Smooth muscle cell (in vitro differentiated cells): ENCODE measurements at regions not wholly inside any gene's neighbourhood (a gene's known extent, or its start where the extent isn't known, plus 50 kb on each side); places are given as distances from the start of the nearest gene placed in this dataset.
"Not testable (repeated sequence)": the region's sequence is repeated elsewhere in the genome, so short reads cannot be mapped to it uniquely, and the experiment has no call there.

ENCODE experiments used
- DNase-seq: peaks from one replicate; lab custom pipeline; 2025; ENCODE audit not compliant: unreplicated experiment; lab: John Stamatoyannopoulos, UW
- H2AFZ ChIP-seq: fragments of 200-600 bp; sonication (generic); 2 replicates; pipeline ENCODE4 v1.6.0; 2016; ENCODE audit warnings: antibody characterized with exemption, low read depth, mild to moderate bottlenecking
- H3F3A ChIP-seq: fragments of 200-600 bp; sonication (generic); 2 replicates; pipeline ENCODE4 v1.6.0; 2017; ENCODE audit warnings: antibody characterized with exemption, low read depth
- H3K27ac ChIP-seq: fragments of 200-600 bp; sonication (generic); 2 replicates; pipeline ENCODE4 v1.5.1; 2016; ENCODE audit warnings: low read depth, mild to moderate bottlenecking
- H3K27me3 ChIP-seq: fragments of 200-600 bp; sonication (generic); 2 replicates; pipeline ENCODE4 v1.6.1; 2016; ENCODE audit warnings: low read depth, mild to moderate bottlenecking
- H3K36me3 ChIP-seq: fragments of 200-600 bp; sonication (generic); 2 replicates; pipeline ENCODE4 v1.5.1; 2016; ENCODE audit warnings: low read depth
- H3K4me1 ChIP-seq: fragments of 200-600 bp; sonication (generic); 2 replicates; pipeline ENCODE4 v1.5.1; 2016; ENCODE audit warnings: low read depth
- H3K4me2 ChIP-seq: fragments of 200-600 bp; sonication (generic); 2 replicates; pipeline ENCODE4 v1.6.0; 2016; ENCODE audit warnings: mild to moderate bottlenecking
- H3K4me3 ChIP-seq: fragments of 200-600 bp; sonication (generic); 2 replicates; pipeline ENCODE4 v1.5.1; 2016; ENCODE audit warnings: mild to moderate bottlenecking
- H3K79me2 ChIP-seq: fragments of 200-600 bp; sonication (generic); 2 replicates; pipeline ENCODE4 v1.6.0; 2016; ENCODE audit warnings: low read depth, mild to moderate bottlenecking
- H3K9ac ChIP-seq: fragments of 200-600 bp; sonication (generic); 2 replicates; pipeline ENCODE4 v1.6.0; 2016; ENCODE audit warnings: low read depth
- H3K9me3 ChIP-seq: fragments of 200-600 bp; sonication (generic); replicated peaks from 2 replicates; pipeline ENCODE4 v1.5.1; 2016; ENCODE audit warnings: low read depth
- H4K20me1 ChIP-seq: fragments of 200-600 bp; sonication (generic); 2 replicates; pipeline ENCODE4 v1.6.0; 2016; ENCODE audit warnings: low read depth
- WGBS: methylation state at CpG from one replicate; pipeline ENCODE4 v1.1.7; 2016; ENCODE audit warnings: low lambda C conversion rate; 5-methylcytosine and 5-hydroxymethylcytosine counted together
- TF ChIP-seq, protein P1 (sequence below): fragments of 200-600 bp; sonication (generic); IDR thresholded peaks from 2 replicates; pipeline ENCODE4 v1.5.1; 2017; ENCODE audit warnings: borderline replicate concordance, mild to moderate bottlenecking, antibody characterized with exemption; ENCODE audit not compliant: insufficient read depth, poor library complexity, severe bottlenecking

DNA sequence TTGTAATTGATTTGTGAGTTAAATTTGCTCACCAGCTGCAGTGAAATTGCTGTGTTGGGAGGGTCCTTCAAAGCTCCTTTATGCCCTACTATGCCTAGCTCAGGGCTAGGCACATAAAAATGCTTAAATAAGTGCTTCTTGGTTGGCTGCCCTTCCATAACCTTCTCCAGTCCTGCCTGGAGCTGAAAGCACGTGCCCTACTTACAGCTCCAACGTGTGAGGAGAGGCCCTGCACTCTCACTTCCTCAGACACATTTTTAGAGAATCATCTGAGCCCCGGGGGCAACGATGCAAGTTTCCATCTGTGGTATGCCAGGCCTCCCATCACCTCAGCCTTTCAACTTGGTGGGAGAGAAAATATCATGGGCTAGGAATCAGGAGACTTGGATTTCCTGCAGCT lies 202.7 kb downstream of the BCL11A start:
- Histone ChIP-seq H3K27me3 (no peaks in the 10 kb centered on the region), H3K9me3 (no peaks in the 10 kb centered on the region), H3K79me2 (no peaks in the 10 kb centered on the region), H3K27ac (no peak overlapping the region), H3F3A (no peaks in the 10 kb centered on the region), H3K36me3 (no peaks in the 10 kb centered on the region), H3K4me2 (no peak overlapping the region), H3K4me1 (no peaks in the 10 kb centered on the region), H4K20me1 (no peaks in the 10 kb centered on the region), H3K9ac (no peak overlapping the region), H2AFZ (no peak overlapping the region), H3K4me3 (no peak overlapping the region)
- no peak for DNase-seq
- WGBS, result 77% methylated on average over 4 of the region's 4 CpGs
- TF ChIP-seq, protein P1, sequence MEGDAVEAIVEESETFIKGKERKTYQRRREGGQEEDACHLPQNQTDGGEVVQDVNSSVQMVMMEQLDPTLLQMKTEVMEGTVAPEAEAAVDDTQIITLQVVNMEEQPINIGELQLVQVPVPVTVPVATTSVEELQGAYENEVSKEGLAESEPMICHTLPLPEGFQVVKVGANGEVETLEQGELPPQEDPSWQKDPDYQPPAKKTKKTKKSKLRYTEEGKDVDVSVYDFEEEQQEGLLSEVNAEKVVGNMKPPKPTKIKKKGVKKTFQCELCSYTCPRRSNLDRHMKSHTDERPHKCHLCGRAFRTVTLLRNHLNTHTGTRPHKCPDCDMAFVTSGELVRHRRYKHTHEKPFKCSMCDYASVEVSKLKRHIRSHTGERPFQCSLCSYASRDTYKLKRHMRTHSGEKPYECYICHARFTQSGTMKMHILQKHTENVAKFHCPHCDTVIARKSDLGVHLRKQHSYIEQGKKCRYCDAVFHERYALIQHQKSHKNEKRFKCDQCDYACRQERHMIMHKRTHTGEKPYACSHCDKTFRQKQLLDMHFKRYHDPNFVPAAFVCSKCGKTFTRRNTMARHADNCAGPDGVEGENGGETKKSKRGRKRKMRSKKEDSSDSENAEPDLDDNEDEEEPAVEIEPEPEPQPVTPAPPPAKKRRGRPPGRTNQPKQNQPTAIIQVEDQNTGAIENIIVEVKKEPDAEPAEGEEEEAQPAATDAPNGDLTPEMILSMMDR, result no peak

DNA sequence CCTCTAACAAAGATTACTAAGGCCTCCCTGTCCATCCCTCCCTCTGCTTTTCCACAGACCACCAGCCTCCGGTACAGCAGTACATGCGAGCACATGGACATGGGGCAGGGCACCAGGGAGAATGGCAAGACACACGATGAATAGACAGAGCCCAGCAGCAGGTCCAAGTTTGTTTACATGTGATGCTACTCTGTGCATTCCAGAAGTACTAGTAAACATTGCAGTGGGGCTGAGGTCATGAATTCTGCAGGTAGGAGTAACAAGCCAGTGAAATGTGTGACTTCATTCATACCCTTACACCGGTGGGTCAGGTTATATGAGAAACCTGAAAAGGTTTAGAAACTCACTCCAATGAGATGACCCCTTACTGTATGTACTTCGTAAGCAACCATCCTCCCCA lies 205.7 kb downstream of the BCL11A start:
- no peak overlapping the region for H2AFZ ChIP-seq
- 71% methylated on average over 5 of the region's 5 CpGs for WGBS
- H3K36me3 ChIP-seq, result no peaks in the 10 kb centered on the region
- no peaks in the 10 kb centered on the region for H3F3A ChIP-seq
- no peak overlapping the region for H3K4me3 ChIP-seq
- DNase-seq, result no peak
- TF ChIP-seq, protein P1, result no peak
- H3K9me3 ChIP-seq, result no peaks in the 10 kb centered on the region
- no peaks in the 10 kb centered on the region for H3K4me1 ChIP-seq
- H3K27me3 ChIP-seq, result no peaks in the 10 kb centered on the region
- H3K27ac ChIP-seq, result peak overlapping the region; percentile 48
- H3K4me2 ChIP-seq, result no peak overlapping the region
- H4K20me1 ChIP-seq, result no peaks in the 10 kb centered on the region
- no peak overlapping the region for H3K9ac ChIP-seq
- H3K79me2 ChIP-seq, result no peaks in the 10 kb centered on the region

DNA sequence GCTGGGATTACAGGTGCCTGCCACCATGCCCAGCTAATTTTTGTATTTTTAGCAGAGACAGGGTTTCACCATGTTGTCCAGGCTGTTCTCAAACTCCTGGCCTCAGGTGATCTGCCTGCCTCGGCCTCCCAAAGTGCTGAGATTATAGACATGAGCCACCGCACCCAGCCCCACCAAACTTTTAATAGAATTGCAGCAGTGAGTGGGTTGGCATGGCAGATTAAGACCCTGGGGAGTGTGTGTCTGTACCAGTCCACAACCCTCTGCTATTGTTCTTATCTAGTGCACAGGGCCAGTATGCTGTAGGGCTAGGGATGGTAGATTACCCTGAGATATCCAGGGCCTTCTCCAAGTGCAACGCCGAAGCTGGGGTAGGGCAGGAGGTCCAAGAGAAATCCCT lies 211.0 kb downstream of the BCL11A start:
- not testable (repeated sequence) for DNase-seq, H3K27ac ChIP-seq, H3K9ac ChIP-seq, H2AFZ ChIP-seq, H3K4me1 ChIP-seq, H3K4me3 ChIP-seq, H3K27me3 ChIP-seq, H3K79me2 ChIP-seq, H3F3A ChIP-seq, H3K9me3 ChIP-seq, H4K20me1 ChIP-seq, H3K36me3 ChIP-seq, H3K4me2 ChIP-seq
- WGBS, result 88% methylated on average over 4 of the region's 4 CpGs

DNA sequence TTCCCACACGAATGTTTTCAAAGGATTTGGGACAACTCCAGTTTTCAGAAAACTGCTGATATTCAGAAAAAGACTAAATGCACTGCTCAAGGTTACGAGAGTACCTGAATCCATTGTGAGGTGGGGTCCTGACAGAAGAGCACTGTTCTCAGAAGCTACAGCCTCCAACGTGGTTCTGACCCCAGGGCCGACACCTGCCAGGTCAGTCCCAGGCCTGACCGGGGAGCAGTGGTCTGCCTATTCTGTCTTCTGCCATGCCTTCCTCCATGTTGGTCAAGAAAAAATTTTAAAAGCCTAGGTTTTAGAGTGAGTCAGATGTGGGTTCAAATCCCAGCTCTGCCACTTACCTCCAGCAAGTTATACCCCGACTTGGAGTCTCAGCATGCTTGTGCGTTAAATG lies 212.3 kb downstream of the BCL11A start:
- Histone ChIP-seq H3K4me3 (no peak overlapping the region), H3K9me3 (no peaks in the 10 kb centered on the region), H3K36me3 (no peaks in the 10 kb centered on the region), H2AFZ (no peak overlapping the region), H3K79me2 (no peaks in the 10 kb centered on the region), H3K4me1 (no peaks in the 10 kb centered on the region), H3K4me2 (no peak overlapping the region), H3F3A (no peaks in the 10 kb centered on the region), H4K20me1 (no peaks in the 10 kb centered on the region), H3K27ac (no peak overlapping the region), H3K9ac (no peak overlapping the region), H3K27me3 (no peaks in the 10 kb centered on the region)
- TF ChIP-seq, protein P1, result no peak
- WGBS, result 95% methylated on average over 7 of the region's 7 CpGs
- DNase-seq, result no peak
